Bronchial epithelial cell (primary cell): ENCODE measurements at regions not wholly inside any gene's neighbourhood (a gene's known extent, or its start where the extent isn't known, plus 50 kb on each side); places are given as distances from the start of the nearest gene placed in this dataset.

Source experiments
- DNase-seq: peaks from one replicate; pipeline ENCODE4 v3.0.0-alpha.2; 2010; ENCODE audit warnings: low read depth
- FAIRE-seq: peaks from 2 replicates; lab custom pipeline; 2011; peaks lifted over from hg19 to GRCh38; lab: Jason Lieb, UNC
- H3K27me3 ChIP-seq: 2 replicates; pipeline ENCODE4 v1.5.1; 2011; ENCODE audit warnings: low read length; ENCODE audit not compliant: control insufficient read depth, insufficient read depth
- H3K36me3 ChIP-seq: 2 replicates; pipeline ENCODE4 v1.5.1; 2011; ENCODE audit warnings: low read length; ENCODE audit not compliant: control insufficient read depth, insufficient read depth
- H3K4me3 ChIP-seq: 2 replicates; pipeline ENCODE4 v1.5.1; 2011; ENCODE audit warnings: mild to moderate bottlenecking, low read depth, low read length, control low read depth
- CTCF ChIP-seq: IDR thresholded peaks from 2 replicates; pipeline ENCODE4 v1.5.1; 2011; ENCODE audit warnings: mild to moderate bottlenecking, moderate library complexity, low read length, control low read depth, inconsistent platforms; ENCODE audit not compliant: insufficient read depth, severe bottlenecking

GRCh38 chr13:91139232-91139631 is 208.3 kb upstream of the MIR17HG start:
- Histone ChIP-seq H3K36me3 (no peaks in the 10 kb centered on the region), H3K4me3 (no peak overlapping the region), H3K27me3 (no peaks in the 10 kb centered on the region)
- TF ChIP-seq CTCF: no peak
- FAIRE-seq (no peak), DNase-seq (no peak)

GRCh38 chr13:91141543-91142061 is 205.9 kb upstream of the MIR17HG start:
- TF ChIP-seq CTCF: no peak
- DNase-seq: no peak
- FAIRE-seq: no peak
- Histone ChIP-seq H3K4me3 (no peak overlapping the region), H3K27me3 (no peaks in the 10 kb centered on the region), H3K36me3 (no peaks in the 10 kb centered on the region)

GRCh38 chr13:91142572-91142971 is 204.9 kb upstream of the MIR17HG start:
- H3K36me3 ChIP-seq: no peaks in the 10 kb centered on the region
- no peak for TF ChIP-seq CTCF
- FAIRE-seq: no peak
- DNase-seq: peak; percentile 67
- H3K27me3 ChIP-seq: no peaks in the 10 kb centered on the region
- no peak overlapping the region for H3K4me3 ChIP-seq

- H3K36me3 ChIP-seq: no peaks in the 10 kb centered on the region
- peak; percentile 18 for FAIRE-seq
- no peak overlapping the region for H3K4me3 ChIP-seq
- TF ChIP-seq CTCF: no peak
- DNase-seq: no peak
- H3K27me3 ChIP-seq: no peaks in the 10 kb centered on the region
Observed at GRCh38 chr13:91144054-91144453, 203.4 kb upstream of the MIR17HG start.

GRCh38 chr13:91144486-91144885 is 203.0 kb upstream of the MIR17HG start:
- H3K36me3 ChIP-seq: no peaks in the 10 kb centered on the region
- no peak for TF ChIP-seq CTCF
- H3K4me3 ChIP-seq: no peak overlapping the region
- FAIRE-seq: no peak
- no peak for DNase-seq
- no peaks in the 10 kb centered on the region for H3K27me3 ChIP-seq

GRCh38 chr13:91145571-91146205 is 201.8 kb upstream of the MIR17HG start:
- Histone ChIP-seq H3K36me3 (no peaks in the 10 kb centered on the region), H3K4me3 (no peak overlapping the region), H3K27me3 (no peaks in the 10 kb centered on the region)
- no peak for TF ChIP-seq CTCF
- DNase-seq: no peak
- FAIRE-seq: no peak
